ES-I3 (cell line): ENCODE measurements at regions not wholly inside any gene's neighbourhood (a gene's known extent, or its start where the extent isn't known, plus 50 kb on each side); places are given as distances from the start of the nearest gene placed in this dataset.
"Not testable (repeated sequence)": the region's sequence is repeated elsewhere in the genome, so short reads cannot be mapped to it uniquely, and the experiment has no call there.

Source experiments
- H3K36me3 ChIP-seq: 2 replicates; pipeline ENCODE4 v1.6.1; 2013; ENCODE audit warnings: mild to moderate bottlenecking, low read length, control low read depth, moderate library complexity; ENCODE audit not compliant: insufficient read depth
- H3K4me1 ChIP-seq: 2 replicates; pipeline ENCODE4 v1.6.1; 2013; ENCODE audit warnings: mild to moderate bottlenecking, control low read depth, low read length; ENCODE audit not compliant: insufficient read depth
- H3K9ac ChIP-seq: 2 replicates; pipeline ENCODE4 v1.6.1; 2013; ENCODE audit warnings: low read depth, mild to moderate bottlenecking, low read length, moderate library complexity
- H3K9me3 ChIP-seq: 2 replicates; pipeline ENCODE4 v1.6.1; 2013; ENCODE audit warnings: mild to moderate bottlenecking, low read length, moderate library complexity; ENCODE audit not compliant: control insufficient read depth, insufficient read depth

DNA sequence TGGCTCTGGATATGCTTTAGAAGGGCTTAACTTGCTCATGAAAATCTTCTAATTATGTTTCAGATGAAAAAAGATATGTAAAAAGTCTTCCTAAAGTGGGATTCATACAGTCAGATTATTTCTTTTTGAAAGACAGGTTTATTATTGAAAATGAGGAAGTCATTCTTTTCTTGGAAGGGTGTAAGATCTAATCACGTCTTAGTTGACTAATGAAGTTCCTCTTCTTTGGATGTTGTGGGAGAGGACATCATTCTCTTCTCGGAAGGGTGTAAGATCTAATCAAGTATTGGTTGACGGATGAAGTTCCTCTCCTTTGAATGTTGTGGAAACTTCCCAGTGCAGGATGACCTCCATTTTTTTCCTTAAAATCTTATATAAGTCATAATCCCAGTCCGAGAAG, 74.9 kb downstream of the ALG10 start:
- Histone ChIP-seq H3K36me3 (no peaks in the 10 kb centered on the region), H3K9me3 (no peaks in the 10 kb centered on the region), H3K4me1 (no peaks in the 10 kb centered on the region), H3K9ac (no peak overlapping the region)

DNA sequence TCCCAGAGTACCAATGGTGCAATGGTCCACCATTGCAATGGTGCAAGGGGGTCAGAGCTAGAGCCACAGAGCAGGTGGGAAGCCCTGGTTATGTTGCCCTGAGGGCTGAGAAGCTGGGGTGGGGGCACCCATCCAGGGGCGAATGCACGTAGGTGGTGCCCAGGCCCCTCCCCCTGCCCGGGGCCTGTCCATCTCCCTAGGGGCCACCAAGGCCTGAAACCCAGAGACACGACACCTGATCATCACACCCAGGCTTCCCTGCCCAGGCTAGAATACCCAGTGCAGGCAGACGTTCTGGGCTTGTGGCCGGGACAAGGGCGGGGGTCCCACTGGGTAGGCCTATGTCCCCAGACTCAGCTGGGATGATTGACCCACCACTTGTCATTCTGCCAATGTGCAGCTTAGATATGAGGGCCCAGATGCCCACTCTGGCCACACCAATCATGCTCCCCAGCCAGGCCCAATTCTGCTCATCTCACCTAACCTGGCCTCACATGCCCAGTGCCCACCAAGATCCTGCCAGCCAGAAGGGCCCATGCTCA, 83.2 kb downstream of the ALG10 start:
- Histone ChIP-seq H3K36me3 (no peaks in the 10 kb centered on the region), H3K9ac (no peak overlapping the region), H3K4me1 (no peaks in the 10 kb centered on the region), H3K9me3 (no peaks in the 10 kb centered on the region)

DNA sequence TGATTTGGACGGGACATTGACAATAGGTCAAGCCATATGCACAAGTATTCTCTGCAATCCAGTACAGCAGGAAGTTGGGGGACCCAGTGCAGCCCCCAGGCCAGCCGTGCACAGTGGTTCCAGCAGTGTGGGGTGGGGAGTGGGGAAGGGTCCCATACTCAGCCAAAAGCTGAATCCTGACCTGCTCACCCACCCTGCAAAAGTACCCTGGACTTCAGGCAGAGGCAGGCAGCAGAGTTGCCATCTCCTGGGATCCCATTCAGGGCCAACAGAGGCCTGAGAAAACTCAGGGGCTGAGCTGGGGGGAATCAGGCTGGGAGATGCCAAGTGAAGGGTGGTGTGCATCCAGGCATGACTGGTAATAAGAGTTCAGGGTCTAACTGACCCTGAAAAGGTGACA, 83.9 kb downstream of the ALG10 start:
- no peaks in the 10 kb centered on the region for H3K4me1 ChIP-seq
- no peak overlapping the region for H3K9ac ChIP-seq
- H3K36me3 ChIP-seq = no peaks in the 10 kb centered on the region
- H3K9me3 ChIP-seq = no peaks in the 10 kb centered on the region

DNA sequence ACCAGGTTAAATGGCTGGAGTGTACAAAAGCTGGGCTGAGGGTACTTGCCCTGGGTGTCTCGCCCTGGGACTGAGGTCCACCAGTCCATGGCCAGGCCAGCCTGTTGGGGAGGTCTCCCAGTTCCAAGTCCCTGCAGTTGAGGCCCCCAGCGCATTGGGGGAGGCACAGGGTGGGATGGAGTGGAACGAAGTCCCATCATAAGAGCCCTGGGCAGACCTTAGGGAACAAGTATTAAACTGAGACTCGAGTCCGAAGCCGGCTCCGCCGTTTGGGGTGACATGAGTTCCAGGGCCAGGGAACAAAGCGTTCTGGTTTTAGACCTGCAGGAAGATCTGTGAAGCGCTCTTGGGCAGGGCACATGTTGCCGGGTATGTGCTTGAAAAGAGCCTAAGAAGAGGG, 84.7 kb downstream of the ALG10 start:
- Histone ChIP-seq H3K4me1 (no peaks in the 10 kb centered on the region), H3K36me3 (no peaks in the 10 kb centered on the region), H3K9me3 (no peaks in the 10 kb centered on the region), H3K9ac (no peak overlapping the region)

DNA sequence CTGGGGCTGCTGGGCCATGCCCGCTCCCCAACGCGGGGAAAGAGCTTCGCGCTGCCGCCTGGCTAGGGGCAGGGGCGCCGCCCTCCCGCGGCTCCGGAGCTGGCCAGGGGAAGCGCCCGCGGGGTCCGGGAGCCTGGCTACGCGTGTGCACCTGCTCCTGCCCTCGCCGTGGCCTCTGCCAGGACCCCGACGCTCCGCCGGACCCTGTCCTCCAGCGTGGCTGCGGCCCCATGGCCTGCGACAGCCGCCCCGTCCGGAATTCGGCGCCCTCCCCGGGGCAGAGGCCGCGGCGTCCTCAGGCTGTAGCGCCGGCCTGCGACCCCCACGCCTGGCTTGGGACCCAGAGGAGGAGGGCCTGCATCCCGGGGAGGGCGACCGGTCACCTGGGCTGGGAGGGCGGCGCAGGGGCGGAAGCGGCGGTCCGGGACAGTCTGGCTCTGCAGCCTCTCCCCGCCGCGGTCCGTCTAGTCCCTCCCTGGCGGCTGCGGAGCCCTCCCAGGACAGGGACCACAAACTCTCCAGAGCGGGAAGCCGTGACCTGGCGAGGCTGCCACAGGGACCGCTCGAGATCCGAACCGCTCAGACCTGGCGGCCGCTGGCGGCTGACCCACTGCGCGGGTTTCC, 85.6 kb downstream of the ALG10 start:
- H3K9me3 ChIP-seq = no peaks in the 10 kb centered on the region

DNA sequence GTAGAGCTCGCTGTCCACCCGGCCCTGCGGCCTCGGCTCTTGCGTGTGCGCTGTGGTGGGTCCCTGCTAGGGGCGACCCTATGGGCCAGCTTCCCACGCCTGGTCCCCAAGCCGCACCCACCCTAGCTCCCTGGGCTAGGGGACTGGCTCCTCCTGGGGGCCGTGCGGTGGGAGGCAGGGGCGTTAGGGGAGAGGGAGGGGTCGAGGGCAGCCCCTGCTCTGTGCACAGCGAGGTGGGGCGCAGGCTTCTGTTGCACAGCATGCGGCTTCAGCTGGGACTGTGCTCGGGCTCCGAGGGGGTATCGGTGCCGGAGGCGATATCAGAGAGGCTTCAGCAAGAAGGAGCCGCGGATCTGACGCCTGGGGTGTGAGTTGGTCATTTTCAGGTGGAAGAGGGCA, 86.1 kb downstream of the ALG10 start:
- Histone ChIP-seq H3K36me3 (no peaks in the 10 kb centered on the region), H3K9me3 (no peaks in the 10 kb centered on the region), H3K9ac (no peak overlapping the region; the same call in 1 of the 2 replicates), H3K4me1 (no peaks in the 10 kb centered on the region)

More for the DNA sequence above, 85.6 kb downstream of the ALG10 start:
- Histone ChIP-seq H3K9ac (no peak overlapping the region; the same call in 1 of the 2 replicates), H3K4me1 (no peaks in the 10 kb centered on the region), H3K36me3 (no peaks in the 10 kb centered on the region)

DNA sequence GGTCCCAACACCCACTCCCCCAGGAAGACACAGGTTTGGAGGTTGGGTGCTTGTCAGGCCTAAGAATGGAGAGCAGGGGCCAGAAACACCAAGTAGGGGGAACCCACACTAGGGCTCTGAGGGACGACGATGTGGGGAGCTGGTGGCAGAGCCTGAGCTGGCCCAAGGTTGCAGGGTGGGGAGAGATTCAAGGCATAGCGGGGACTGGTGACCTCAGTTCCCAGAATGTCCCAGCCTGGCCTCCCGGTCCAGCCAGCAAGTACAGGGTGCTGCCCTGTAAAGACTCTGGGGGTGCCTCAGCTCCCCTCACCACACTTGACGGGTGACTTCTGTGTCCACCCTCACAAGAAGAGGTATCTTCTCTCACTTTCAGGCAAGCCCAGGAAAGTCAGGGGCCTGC, 86.7 kb downstream of the ALG10 start:
- no peaks in the 10 kb centered on the region for H3K9me3 ChIP-seq
- H3K36me3 ChIP-seq = no peaks in the 10 kb centered on the region
- H3K4me1 ChIP-seq = no peaks in the 10 kb centered on the region
- H3K9ac ChIP-seq = no peak overlapping the region

DNA sequence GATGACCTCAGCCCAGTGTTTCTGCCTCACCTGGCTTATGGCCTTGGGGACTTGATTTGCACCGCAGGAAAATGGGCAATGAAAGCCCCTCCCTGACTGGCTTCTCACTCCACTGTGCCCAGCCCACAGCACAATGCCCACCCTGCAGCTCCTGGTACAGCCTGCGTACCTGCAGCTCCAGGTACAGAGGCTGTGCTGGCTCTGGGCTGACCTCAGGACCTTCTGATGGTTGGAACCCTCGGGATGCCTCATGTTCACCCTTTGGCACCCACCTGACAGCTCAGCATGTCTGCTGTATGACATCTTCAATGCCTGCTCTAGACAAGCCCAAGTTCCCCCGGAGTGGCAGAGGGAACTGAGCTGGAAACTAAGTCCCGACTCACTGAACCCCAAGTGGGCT, 87.1 kb downstream of the ALG10 start:
- Histone ChIP-seq H3K36me3 (no peaks in the 10 kb centered on the region), H3K9ac (no peak overlapping the region), H3K9me3 (no peaks in the 10 kb centered on the region)

DNA sequence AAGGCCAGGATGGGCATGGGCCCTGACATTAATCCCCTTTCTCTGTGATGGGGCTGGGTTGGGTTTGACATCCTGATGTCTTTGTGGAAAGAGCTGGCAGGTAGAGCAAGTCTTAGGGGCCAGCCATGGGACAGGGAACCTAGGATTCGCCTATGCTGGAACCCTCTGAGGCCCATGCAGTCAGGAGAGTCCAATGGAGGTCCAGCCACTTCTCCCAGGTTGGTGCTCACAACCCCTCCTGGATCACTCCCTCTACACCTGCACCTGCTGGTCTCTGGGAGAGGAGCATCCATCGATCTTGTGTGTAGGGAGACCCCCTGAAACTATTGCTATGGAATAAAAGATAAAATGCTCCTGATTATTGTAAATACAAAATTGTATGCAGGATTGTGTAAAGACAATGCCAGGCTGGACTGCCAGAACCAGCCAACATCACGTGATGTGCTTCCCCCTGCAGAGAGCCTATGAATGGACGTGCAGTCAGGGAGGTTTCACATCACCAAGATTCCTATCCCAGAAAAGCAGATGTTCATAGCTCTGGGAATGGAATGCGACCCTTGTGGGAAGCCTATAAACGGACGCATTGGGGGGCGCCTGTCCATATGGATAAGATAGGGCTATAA, 87.7 kb downstream of the ALG10 start:
- H3K4me1 ChIP-seq, H3K9ac ChIP-seq, H3K9me3 ChIP-seq, H3K36me3 ChIP-seq: not testable (repeated sequence)

More for the DNA sequence above, 87.1 kb downstream of the ALG10 start:
- H3K4me1 ChIP-seq = no peaks in the 10 kb centered on the region

DNA sequence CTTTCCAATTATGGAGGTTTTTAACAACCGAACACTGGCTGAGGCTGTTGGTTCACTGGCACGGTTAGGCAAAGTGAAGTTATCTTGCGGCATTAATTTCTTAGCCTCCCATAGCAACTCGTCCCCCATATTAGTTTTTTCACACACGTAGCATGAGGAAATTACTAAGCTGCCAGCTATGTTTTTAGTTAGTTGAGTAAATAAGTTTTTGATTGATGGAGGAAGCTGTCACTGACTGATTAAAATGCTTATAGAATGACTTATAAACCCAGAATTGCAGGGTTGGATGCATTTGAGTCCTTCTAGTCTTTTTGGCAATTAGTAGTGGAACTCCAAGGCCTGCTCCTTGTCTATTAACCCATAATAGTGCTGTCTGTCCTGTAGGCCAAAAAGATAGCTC, 97.1 kb downstream of the ALG10 start:
- no peaks in the 10 kb centered on the region for H3K36me3 ChIP-seq
- H3K9me3 ChIP-seq = no peaks in the 10 kb centered on the region
- H3K9ac ChIP-seq = no peak overlapping the region
- H3K4me1 ChIP-seq = no peaks in the 10 kb centered on the region

DNA sequence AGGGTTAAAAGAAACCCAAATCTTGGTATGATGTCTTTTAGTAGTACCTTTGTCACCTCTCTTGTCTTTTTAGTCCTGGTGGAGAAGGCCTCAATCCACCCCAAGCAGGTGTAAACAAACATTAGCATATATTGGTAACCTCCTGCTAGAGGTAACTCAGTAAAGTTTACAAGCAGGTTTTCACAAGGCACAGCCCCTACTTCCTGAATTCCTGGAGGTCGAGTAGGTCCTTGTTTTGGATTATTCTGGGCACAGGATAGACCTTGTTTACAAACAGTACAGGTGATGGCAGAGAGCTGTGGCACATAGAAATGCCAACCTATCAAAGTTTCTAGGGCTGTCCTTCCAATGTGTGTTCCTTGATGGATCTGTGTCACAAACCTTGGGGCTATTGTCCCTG, 99.1 kb downstream of the ALG10 start:
- H3K9me3 ChIP-seq = no peaks in the 10 kb centered on the region
- no peak overlapping the region for H3K9ac ChIP-seq
- H3K4me1 ChIP-seq = no peaks in the 10 kb centered on the region
- no peaks in the 10 kb centered on the region for H3K36me3 ChIP-seq

DNA sequence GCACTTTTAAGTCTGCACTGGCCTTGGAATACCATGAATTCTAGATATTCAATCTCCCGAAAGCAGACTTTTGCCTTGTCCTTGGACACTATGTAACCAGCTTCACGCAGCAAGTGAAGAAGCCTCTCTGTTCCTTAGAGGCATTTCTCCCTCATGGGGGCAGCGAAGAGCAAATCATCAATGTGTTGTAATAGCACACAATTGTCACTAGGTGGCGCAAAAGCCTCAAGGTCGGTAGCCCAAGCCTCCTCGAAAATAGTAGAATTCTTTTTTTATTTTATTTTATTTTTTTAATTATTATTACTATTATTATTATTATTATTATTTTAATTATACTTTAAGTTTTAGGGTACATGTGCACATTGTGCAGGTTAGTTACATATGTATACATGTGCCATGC, 100.8 kb downstream of the ALG10 start:
- H3K36me3 ChIP-seq, H3K9me3 ChIP-seq, H3K4me1 ChIP-seq, H3K9ac ChIP-seq: not testable (repeated sequence)

DNA sequence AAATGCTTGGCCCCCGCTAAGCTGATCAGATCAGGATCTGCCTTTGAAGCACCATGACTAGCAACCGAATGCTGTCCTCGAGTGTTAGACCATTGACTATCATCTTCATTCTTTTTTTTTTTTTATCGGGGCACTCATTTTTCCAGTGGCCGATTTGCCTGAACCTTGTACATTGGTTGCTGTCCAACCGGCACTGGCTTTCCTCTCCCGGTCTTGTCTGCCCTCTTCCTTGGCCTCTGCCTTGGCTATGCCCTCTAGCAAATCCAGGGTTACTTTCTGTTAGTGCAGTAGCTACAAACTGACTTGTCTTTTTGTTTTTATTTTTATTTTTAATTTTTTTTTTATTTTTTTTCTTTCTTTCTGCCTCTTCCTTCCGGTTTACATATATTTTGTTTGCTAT, 102.3 kb downstream of the ALG10 start:
- no peaks in the 10 kb centered on the region for H3K9me3 ChIP-seq
- no peaks in the 10 kb centered on the region for H3K36me3 ChIP-seq
- H3K9ac ChIP-seq = no peak overlapping the region
- H3K4me1 ChIP-seq = no peaks in the 10 kb centered on the region

DNA sequence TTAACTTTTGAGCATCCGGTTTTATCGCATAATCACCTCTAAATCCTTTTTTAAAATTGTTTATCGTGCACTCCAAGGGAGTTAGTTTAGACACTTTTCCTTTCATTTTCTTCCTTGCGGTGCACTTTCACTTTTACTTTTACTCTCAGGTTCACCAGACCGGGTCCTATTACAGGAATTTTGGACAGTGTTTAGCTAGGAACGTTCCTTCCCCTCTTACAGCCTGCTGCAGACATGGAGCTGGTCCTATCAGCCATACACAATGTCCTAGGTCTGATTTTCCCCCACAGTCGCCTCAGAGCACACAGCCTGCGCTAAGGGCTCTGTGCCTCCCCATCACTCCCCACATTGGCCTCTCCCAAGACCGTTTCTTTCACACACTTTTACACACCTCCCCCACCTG, 103.9 kb downstream of the ALG10 start:
- Histone ChIP-seq H3K4me1 (no peaks in the 10 kb centered on the region), H3K9me3 (no peaks in the 10 kb centered on the region), H3K36me3 (no peaks in the 10 kb centered on the region), H3K9ac (no peak overlapping the region)

DNA sequence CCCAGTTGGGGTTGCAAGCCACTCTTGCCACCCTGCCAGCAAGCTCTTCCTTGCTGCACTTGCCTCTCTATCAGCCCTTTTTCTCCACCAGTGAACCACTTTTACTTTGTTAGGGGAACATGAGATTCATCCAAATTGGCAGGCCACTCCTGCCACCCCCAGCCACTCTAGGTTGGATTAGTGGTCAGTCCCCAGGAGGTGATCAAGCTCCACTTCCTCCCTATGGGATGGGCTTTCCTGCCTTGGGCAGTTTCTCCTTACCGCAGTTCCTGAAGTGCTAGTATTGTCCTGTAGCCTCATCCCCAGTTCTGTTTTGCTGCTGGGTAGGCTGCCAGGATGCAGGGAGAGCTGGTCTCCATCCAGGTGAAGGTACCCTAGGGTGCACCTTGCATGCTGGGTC, 104.5 kb downstream of the ALG10 start:
- H3K4me1 ChIP-seq = no peaks in the 10 kb centered on the region
- H3K9me3 ChIP-seq = no peaks in the 10 kb centered on the region
- no peaks in the 10 kb centered on the region for H3K36me3 ChIP-seq
- no peak overlapping the region for H3K9ac ChIP-seq
